ENCODE measurements at regions not wholly inside any gene's neighbourhood (a gene's known extent, or its start where the extent isn't known, plus 50 kb on each side); places are given as distances from the start of the nearest gene placed in this dataset.

DNA sequence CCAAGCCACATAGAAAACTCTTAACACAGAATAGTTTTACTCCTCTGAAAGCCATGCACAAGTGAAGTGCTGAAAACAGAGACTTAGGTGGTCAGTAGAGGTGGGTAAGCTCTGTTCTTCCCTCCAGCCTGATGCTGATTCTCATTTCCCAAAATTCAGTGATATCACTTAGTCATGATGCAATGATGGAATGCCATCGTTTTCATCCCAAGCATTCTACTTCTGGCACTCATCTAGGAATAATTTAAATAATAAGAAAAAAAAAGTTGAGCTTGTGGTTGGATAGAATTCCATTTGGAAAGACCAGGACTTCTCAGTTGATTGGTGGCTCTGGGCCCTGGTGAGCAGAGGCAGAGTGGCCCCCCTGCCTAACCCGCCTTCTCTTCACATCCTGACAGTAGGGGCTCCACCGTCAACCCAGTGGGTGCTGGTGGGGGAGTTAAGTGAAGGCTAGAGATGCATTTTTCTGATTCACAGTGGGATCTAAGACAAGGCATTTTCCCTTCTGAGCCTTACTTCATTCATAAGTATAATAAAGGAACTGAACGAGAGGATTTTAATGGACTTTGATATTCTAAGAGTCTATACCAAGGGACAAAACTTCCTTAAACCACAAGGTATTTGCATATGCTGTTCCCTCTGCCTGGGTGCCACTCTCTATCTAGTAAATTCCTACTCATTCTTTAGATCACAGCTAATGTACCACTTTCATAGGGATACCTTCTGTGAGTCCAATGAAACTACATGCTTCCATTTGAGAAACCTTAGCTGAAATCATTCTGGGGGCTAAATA lies 310.3 kb upstream of the DYNLRB2 start:
- in situ Hi-C loops (cut with MboI; ENCODE audit: low pct_unique_long_range_greater_than_20kb, low sequenced_read_pairs, unreplicated experiment): no loop called here
- DNase-seq (ENCODE audit: low spot score): no peak
- TF ChIP-seq, protein P1, sequence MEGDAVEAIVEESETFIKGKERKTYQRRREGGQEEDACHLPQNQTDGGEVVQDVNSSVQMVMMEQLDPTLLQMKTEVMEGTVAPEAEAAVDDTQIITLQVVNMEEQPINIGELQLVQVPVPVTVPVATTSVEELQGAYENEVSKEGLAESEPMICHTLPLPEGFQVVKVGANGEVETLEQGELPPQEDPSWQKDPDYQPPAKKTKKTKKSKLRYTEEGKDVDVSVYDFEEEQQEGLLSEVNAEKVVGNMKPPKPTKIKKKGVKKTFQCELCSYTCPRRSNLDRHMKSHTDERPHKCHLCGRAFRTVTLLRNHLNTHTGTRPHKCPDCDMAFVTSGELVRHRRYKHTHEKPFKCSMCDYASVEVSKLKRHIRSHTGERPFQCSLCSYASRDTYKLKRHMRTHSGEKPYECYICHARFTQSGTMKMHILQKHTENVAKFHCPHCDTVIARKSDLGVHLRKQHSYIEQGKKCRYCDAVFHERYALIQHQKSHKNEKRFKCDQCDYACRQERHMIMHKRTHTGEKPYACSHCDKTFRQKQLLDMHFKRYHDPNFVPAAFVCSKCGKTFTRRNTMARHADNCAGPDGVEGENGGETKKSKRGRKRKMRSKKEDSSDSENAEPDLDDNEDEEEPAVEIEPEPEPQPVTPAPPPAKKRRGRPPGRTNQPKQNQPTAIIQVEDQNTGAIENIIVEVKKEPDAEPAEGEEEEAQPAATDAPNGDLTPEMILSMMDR (IDR thresholded peaks at IDR 0.05; ENCODE audit: extremely low read depth, insufficient read depth, missing control alignments): no peak

DNA sequence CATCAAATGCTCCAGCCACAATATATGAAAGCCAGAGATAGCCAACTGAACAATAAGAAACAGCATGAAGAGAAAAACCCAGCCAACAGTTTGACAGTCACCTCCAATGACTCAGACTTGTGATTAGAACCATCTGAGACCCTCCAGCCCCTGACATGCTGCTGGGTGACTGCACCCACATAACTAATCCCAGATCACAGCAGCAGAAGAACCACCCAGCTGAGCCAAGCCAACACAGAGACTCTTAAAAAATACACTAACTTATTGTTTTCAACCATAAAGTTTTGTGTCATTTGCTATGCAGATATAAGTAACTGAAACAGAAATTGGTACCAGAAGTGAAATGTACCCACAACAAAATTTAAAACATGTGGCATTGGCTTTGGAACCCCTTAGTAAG lies 314.3 kb upstream of the DYNLRB2 start:
- in situ Hi-C loops (cut with MboI; ENCODE audit: low pct_unique_long_range_greater_than_20kb, low sequenced_read_pairs, unreplicated experiment): no loop called here
- TF ChIP-seq, protein P1 (IDR thresholded peaks at IDR 0.05; ENCODE audit: extremely low read depth, insufficient read depth, missing control alignments): no peak
- DNase-seq (ENCODE audit: low spot score): no peak

DNA sequence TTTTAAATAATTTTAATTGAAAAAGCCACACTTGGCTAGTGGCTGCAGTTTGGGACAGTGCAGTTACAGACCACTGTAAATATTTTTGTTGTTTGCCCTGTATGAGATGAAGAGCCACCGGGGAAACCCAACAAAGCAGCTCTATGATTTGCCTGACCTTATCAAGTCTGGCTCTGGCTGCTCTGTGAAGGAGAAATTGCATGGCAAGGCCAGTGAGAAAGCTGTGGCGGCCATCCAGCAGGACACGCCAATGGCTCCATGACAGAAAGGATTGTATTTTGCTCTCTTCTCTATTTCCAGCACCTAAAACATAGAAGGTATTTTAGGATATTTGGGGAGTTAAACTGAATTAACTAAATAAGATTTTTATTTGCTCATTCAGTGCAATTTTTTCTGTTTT lies 330.0 kb upstream of the DYNLRB2 start:
- in situ Hi-C loops (cut with MboI; ENCODE audit: low pct_unique_long_range_greater_than_20kb, low sequenced_read_pairs, unreplicated experiment): no loop called here
- TF ChIP-seq, protein P1 (IDR thresholded peaks at IDR 0.05; ENCODE audit: extremely low read depth, insufficient read depth, missing control alignments): no peak
- DNase-seq (ENCODE audit: low spot score): no peak

DNA sequence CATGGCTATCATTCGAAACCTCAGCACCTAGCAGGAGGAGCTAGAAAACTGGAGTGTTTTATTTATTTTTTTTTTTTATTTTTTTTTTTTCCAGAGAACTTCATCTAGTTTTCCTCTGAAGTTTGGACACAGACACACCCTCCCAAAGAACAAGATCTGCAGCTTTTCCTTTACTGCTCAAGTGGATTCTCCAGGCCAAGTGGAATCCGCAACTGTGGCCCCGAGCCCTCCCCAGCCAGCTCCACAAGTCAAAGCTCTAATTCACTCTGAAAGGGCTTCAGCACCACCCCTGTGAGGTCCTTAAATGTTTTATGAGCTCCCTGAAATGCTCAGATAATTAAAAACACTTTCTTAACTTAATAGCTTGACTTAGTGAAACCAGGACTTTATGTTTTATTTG lies 332.1 kb upstream of the DYNLRB2 start:
- in situ Hi-C loops (cut with MboI; ENCODE audit: low pct_unique_long_range_greater_than_20kb, low sequenced_read_pairs, unreplicated experiment): no loop called here
- TF ChIP-seq, protein P1 (IDR thresholded peaks at IDR 0.05; ENCODE audit: extremely low read depth, insufficient read depth, missing control alignments): no peak
- no peak for DNase-seq (ENCODE audit: low spot score)

DNA sequence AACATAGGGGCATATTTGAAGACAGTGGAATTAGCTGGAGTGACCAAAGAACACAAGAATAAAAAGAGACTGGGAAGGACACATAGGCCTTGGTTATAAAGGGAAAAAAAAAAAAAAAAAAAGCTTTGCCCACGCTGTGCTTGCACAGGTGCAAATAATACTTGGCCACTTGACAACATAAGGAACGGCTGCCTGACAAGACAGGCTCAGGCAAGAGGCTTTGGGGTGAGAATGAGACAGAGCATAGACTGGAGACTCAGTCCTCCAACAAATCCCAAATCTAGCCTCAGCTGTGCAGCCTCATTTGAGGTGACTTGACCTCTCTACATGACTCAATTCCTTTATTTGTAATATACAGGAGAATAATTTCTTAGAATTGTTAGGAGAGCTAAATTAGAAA lies 332.8 kb upstream of the DYNLRB2 start:
- TF ChIP-seq, protein P1 (IDR thresholded peaks at IDR 0.05; ENCODE audit: extremely low read depth, insufficient read depth, missing control alignments): no peak
- in situ Hi-C loops (cut with MboI; ENCODE audit: low pct_unique_long_range_greater_than_20kb, low sequenced_read_pairs, unreplicated experiment): no loop called here
- DNase-seq (ENCODE audit: low spot score): no peak

DNA sequence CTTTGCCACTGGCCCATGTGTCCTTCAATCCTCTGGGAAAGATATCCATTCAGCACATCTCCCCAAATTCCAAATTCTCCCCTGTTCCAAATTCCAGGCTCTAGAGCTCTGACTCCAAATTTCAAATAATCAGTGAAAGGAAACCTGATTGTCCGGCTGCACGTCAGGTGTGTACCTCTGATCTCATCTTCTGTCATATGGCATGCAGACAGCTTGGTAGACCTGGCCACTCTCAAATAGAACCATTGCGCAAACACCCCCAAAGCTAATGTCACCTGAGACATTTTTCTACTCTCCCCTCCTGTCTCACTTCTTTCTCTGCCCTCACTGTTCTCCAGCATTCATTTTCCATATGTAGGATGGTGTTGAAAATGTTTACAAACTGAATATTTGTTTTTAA lies 337.0 kb upstream of the DYNLRB2 start:
- TF ChIP-seq, protein P1 (IDR thresholded peaks at IDR 0.05; ENCODE audit: extremely low read depth, insufficient read depth, missing control alignments): no peak
- in situ Hi-C loops (cut with MboI; ENCODE audit: low pct_unique_long_range_greater_than_20kb, low sequenced_read_pairs, unreplicated experiment): no loop called here
- DNase-seq (ENCODE audit: low spot score): no peak

Data from GM13977 (cell line).